OCI-LY7 (cell line): ENCODE measurements at regions not wholly inside any gene's neighbourhood (a gene's known extent, or its start where the extent isn't known, plus 50 kb on each side); places are given as distances from the start of the nearest gene placed in this dataset.

Source experiments
- BruUV-seq: library from RNA; stranded (reverse); fragments of 400-500 nt; replicated peaks from 2 replicates; lab custom pipeline; 2021; lab: Mats Ljungman, UMichigan
- CTCF ChIA-PET: fragments of 300-600 bp; sonication (Branson Sonifier 250); formaldehyde crosslinking; loops from one replicate; lab custom pipeline; 2022; ENCODE audit warnings: antibody characterized with exemption; ENCODE audit not compliant: unreplicated experiment; lab: Charles Lee
- POLR2A ChIA-PET: fragments of 300-600 bp; sonication (Branson Sonifier 250); formaldehyde crosslinking; loops from one replicate; lab custom pipeline; 2022; ENCODE audit warnings: antibody characterized with exemption; lab: Charles Lee
- DNase-seq: peaks from one replicate; pipeline ENCODE4 v3.0.0-alpha.2; 2015; ENCODE audit warnings: low spot score
- H2AFZ ChIP-seq: fragments of 200-600 bp; sonication (generic), shearing (Covaris generic); 2 replicates; pipeline ENCODE4 v1.6.1; 2014; ENCODE audit warnings: mild to moderate bottlenecking, antibody characterized with exemption, low read length, moderate library complexity
- H3K27ac ChIP-seq: fragments of 200-600 bp; sonication (generic); 2 replicates; pipeline ENCODE4 v1.5.1; 2014; ENCODE audit warnings: mixed run types, low read depth, mild to moderate bottlenecking, moderate library complexity, low read length, inconsistent platforms; ENCODE audit not compliant: poor library complexity, severe bottlenecking
- H3K36me3 ChIP-seq: fragments of 200-600 bp; sonication (generic); 2 replicates; pipeline ENCODE4 v1.6.1; 2014; ENCODE audit warnings: mild to moderate bottlenecking, antibody characterized with exemption, low read length, moderate library complexity, mixed read lengths; ENCODE audit not compliant: insufficient read depth
- H3K4me1 ChIP-seq: fragments of 200-600 bp; sonication (generic); 2 replicates; pipeline ENCODE4 v1.5.1; 2014; ENCODE audit warnings: mild to moderate bottlenecking, low read length; ENCODE audit not compliant: insufficient read depth, poor library complexity, severe bottlenecking
- H3K4me2 ChIP-seq: fragments of 200-600 bp; sonication (generic); 2 replicates; pipeline ENCODE4 v1.6.1; 2014; ENCODE audit warnings: mild to moderate bottlenecking, low read length
- H3K4me3 ChIP-seq: fragments of 200-600 bp; sonication (generic); 2 replicates; pipeline ENCODE4 v1.5.1; 2014; ENCODE audit warnings: mild to moderate bottlenecking, low read depth, low read length; ENCODE audit not compliant: poor library complexity, severe bottlenecking
- H3K79me2 ChIP-seq: fragments of 200-600 bp; sonication (generic); 2 replicates; pipeline ENCODE4 v1.6.1; 2016; ENCODE audit warnings: low read depth, mild to moderate bottlenecking, low read length, moderate library complexity, mixed read lengths; ENCODE audit not compliant: insufficient read depth
- H3K9me2 ChIP-seq: fragments of 200-600 bp; sonication (generic); 2 replicates; pipeline ENCODE4 v1.6.1; 2016; ENCODE audit warnings: mild to moderate bottlenecking, low read length, mixed read lengths; ENCODE audit not compliant: insufficient read depth
- H3K9me3 ChIP-seq: fragments of 200-600 bp; sonication (generic); 2 replicates; pipeline ENCODE4 v1.6.1; 2014; ENCODE audit warnings: mild to moderate bottlenecking, mixed run types, low read length, mixed read lengths
- H4K20me1 ChIP-seq: fragments of 200-600 bp; sonication (generic); 2 replicates; pipeline ENCODE4 v1.6.1; 2014; ENCODE audit warnings: mild to moderate bottlenecking, antibody characterized with exemption, low read length, moderate library complexity, mixed read lengths; ENCODE audit not compliant: insufficient read depth
- EZH2phosphoT487 ChIP-seq: fragments of 200-600 bp; sonication (generic); IDR thresholded peaks from 2 replicates; pipeline ENCODE4 v1.6.1; 2018; ENCODE audit warnings: low read depth, borderline replicate concordance, mild to moderate bottlenecking, mixed run types, antibody characterized with exemption, low read length, moderate library complexity, mixed read lengths
- intact Hi-C: fragments of 100-400 bp; cut with micrococcal nuclease; formaldehyde crosslinking; loops from one replicate; pipeline ENCODE4 v1.10.0; 2022; ENCODE audit not compliant: unreplicated experiment
- TF ChIP-seq, protein P1 (sequence below): fragments of 200-600 bp; sonication (generic); conservative IDR thresholded peaks from 2 replicates; pipeline ENCODE4 v1.5.1; 2014; ENCODE audit warnings: mild to moderate bottlenecking, antibody characterized with exemption, low read length, moderate library complexity, mixed read lengths

DNA sequence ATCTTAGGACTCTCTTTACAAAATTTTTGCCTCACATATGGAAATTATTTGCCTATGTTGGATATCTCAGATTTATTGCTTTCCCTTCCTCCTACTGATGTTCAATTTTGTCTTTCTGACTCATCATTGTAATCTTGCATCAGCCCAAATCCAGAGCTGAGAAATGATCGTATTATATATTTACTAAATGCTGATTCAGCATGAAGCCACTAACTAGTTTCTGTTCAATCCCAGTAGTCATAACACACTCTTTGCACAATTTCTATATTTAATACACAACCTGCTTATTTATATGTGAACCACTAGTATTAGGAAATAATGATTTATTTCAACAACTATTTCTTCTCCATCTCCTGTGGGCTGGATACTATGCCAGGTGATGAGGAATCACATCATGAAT lies 161.1 kb upstream of the PCDH17 start:
- Histone ChIP-seq H2AFZ (no peak overlapping the region), H3K36me3 (no peaks in the 10 kb centered on the region), H3K9me2 (no peaks in the 10 kb centered on the region), H3K4me1 (no peaks in the 10 kb centered on the region), H3K4me2 (no peak overlapping the region), H4K20me1 (no peaks in the 10 kb centered on the region), H3K79me2 (no peaks in the 10 kb centered on the region), H3K9me3 (no peaks in the 10 kb centered on the region), H3K27ac (no peak overlapping the region), H3K4me3 (no peak overlapping the region)
- BruUV-seq = no TSS peak
- TF ChIP-seq, protein P1, sequence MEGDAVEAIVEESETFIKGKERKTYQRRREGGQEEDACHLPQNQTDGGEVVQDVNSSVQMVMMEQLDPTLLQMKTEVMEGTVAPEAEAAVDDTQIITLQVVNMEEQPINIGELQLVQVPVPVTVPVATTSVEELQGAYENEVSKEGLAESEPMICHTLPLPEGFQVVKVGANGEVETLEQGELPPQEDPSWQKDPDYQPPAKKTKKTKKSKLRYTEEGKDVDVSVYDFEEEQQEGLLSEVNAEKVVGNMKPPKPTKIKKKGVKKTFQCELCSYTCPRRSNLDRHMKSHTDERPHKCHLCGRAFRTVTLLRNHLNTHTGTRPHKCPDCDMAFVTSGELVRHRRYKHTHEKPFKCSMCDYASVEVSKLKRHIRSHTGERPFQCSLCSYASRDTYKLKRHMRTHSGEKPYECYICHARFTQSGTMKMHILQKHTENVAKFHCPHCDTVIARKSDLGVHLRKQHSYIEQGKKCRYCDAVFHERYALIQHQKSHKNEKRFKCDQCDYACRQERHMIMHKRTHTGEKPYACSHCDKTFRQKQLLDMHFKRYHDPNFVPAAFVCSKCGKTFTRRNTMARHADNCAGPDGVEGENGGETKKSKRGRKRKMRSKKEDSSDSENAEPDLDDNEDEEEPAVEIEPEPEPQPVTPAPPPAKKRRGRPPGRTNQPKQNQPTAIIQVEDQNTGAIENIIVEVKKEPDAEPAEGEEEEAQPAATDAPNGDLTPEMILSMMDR = no peak
- no peak for TF ChIP-seq EZH2phosphoT487
- intact Hi-C loops = no loop called here
- DNase-seq = no peak
- ChIA-PET CTCF (no interaction called here), POLR2A (interaction anchor here (0.7 kb wide), 1 partner anchor 179 kb away, joined by 3 read pairs; no protein-coding TSS in a partner anchor)

DNA sequence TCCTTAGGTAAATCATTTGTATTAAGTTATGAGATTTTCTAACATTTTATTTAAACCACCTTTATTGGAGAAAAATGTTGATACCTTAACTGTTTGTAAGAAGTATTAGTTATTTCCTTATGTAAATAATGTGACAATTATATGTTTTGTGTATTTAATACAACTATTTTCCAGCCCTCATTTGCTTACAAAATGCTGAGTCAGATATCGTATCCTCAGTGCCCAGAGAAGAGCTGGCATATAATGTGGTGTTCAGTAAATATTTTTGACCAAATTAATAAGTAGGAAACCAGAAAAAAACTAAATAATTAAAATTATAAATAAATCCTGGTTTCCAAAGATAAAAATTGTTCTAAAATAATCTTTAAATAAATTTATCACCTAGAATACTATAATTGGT lies 140.2 kb upstream of the PCDH17 start:
- intact Hi-C loops = no loop called here
- BruUV-seq = no TSS peak

More for the DNA sequence above, 140.2 kb upstream of the PCDH17 start:
- POLR2A ChIA-PET = no interaction called here
- H2AFZ ChIP-seq = no peak overlapping the region
- H3K79me2 ChIP-seq = no peaks in the 10 kb centered on the region
- H3K4me3 ChIP-seq = no peak overlapping the region
- DNase-seq = no peak
- no peaks in the 10 kb centered on the region for H3K9me3 ChIP-seq
- H3K27ac ChIP-seq = no peak overlapping the region
- H3K4me1 ChIP-seq = no peaks in the 10 kb centered on the region
- H3K9me2 ChIP-seq = no peaks in the 10 kb centered on the region
- no peak for TF ChIP-seq EZH2phosphoT487
- TF ChIP-seq, protein P1 = no peak
- CTCF ChIA-PET = no interaction called here
- no peak overlapping the region for H3K4me2 ChIP-seq
- H4K20me1 ChIP-seq = no peaks in the 10 kb centered on the region
- no peaks in the 10 kb centered on the region for H3K36me3 ChIP-seq
